ENCODE measurements at regions not wholly inside any gene's neighbourhood (a gene's known extent, or its start where the extent isn't known, plus 50 kb on each side); places are given as distances from the start of the nearest gene placed in this dataset.

- TF ChIP-seq CTCF (IDR thresholded peaks at IDR 0.05; ENCODE audit: low read depth, low read length) (no peak), EZH2phosphoT487 (IDR thresholded peaks at IDR 0.05; ENCODE audit: low read depth) (no peak)
These were observed 365.2 kb downstream of the OTUD1 start for GRCh38 chr10:23804125-23804524.
